ENCODE measurements at regions not wholly inside any gene's neighbourhood (a gene's known extent, or its start where the extent isn't known, plus 50 kb on each side); places are given as distances from the start of the nearest gene placed in this dataset.

- 98% methylated on average over 15 of the region's 15 CpGs for WGBS (ENCODE audit: insufficient coverage)
- Histone ChIP-seq H3K4me3 (ENCODE audit: control insufficient read depth in 1 of 7, extremely low read depth in 1 of 7, insufficient read depth in 4 of 7, low read depth in 2 of 7, low read length in 6 of 7) (no peak overlapping the region), H3K9me3 (ENCODE audit: control extremely low read depth in 1 of 5, control insufficient read depth in 4 of 5, insufficient read depth in 2 of 5, low read depth in 1 of 5, low read length in 4 of 5) (peaks cover 0 to 5% (median 0%) of the 10 kb centered on the region in 5 experiments), H3K27me3 (replicated peaks in 2 of 5; ENCODE audit: control insufficient read depth in 4 of 5, insufficient read depth in 5 of 5, low read length in 4 of 5) (no peaks in the 10 kb centered on the region), H3K27ac (ENCODE audit: insufficient read depth in 1 of 2, low read depth in 1 of 2, low read length in 2 of 2, poor library complexity in 1 of 2, severe bottlenecking in 2 of 2) (no peak overlapping the region), H3K4me1 (ENCODE audit: control extremely low read depth in 1 of 4, control insufficient read depth in 4 of 4, insufficient read depth in 4 of 4, low read length in 3 of 4) (peaks cover 0 to 21% (median 7%) of the 10 kb centered on the region in 4 experiments), H3K36me3 (ENCODE audit: control insufficient read depth in 4 of 4, insufficient read depth in 4 of 4, low read length in 3 of 4) (no peaks in the 10 kb centered on the region)
- DNase-seq, result no peak
- POLR2A ChIA-PET, result interaction anchor here (0.7 kb wide), 1 partner anchor 31 kb away, joined by 3 read pairs; no protein-coding TSS in a partner anchor
- CTCF ChIA-PET, result interaction anchor here (1.2 kb wide), 1 partner anchor 12 kb away, joined by 3 read pairs; no protein-coding TSS in a partner anchor
Observed at GRCh38 chr9:134487066-134487710, 154.4 kb upstream of the COL5A1 start.

- 96% methylated on average over 24 of the region's 32 CpGs for WGBS (ENCODE audit: insufficient coverage)
- Histone ChIP-seq H3K4me3 (ENCODE audit: control insufficient read depth in 1 of 7, extremely low read depth in 1 of 7, insufficient read depth in 4 of 7, low read depth in 2 of 7, low read length in 6 of 7) (no peak overlapping the region), H3K36me3 (ENCODE audit: control insufficient read depth in 4 of 4, insufficient read depth in 4 of 4, low read length in 3 of 4) (no peaks in the 10 kb centered on the region), H3K4me1 (ENCODE audit: control extremely low read depth in 1 of 4, control insufficient read depth in 4 of 4, insufficient read depth in 4 of 4, low read length in 3 of 4) (peaks cover 0 to 21% (median 7%) of the 10 kb centered on the region in 4 experiments), H3K27me3 (replicated peaks in 2 of 5; ENCODE audit: control insufficient read depth in 4 of 5, insufficient read depth in 5 of 5, low read length in 4 of 5) (no peaks in the 10 kb centered on the region), H3K27ac (ENCODE audit: insufficient read depth in 1 of 2, low read depth in 1 of 2, low read length in 2 of 2, poor library complexity in 1 of 2, severe bottlenecking in 2 of 2) (no peak overlapping the region), H3K9me3 (ENCODE audit: control extremely low read depth in 1 of 5, control insufficient read depth in 4 of 5, insufficient read depth in 2 of 5, low read depth in 1 of 5, low read length in 4 of 5) (peaks cover 0 to 5% (median 0%) of the 10 kb centered on the region in 5 experiments)
- DNase-seq, result no peak
- ChIA-PET CTCF (interaction anchor here (1.0 kb wide), 1 partner anchor 15 kb away, joined by 3 read pairs; no protein-coding TSS in a partner anchor), POLR2A (no interaction called here)
Observed at GRCh38 chr9:134488331-134489280, 153.0 kb upstream of the COL5A1 start.

GRCh38 chr9:134489621-134490408, 151.8 kb upstream of the COL5A1 start:
- CTCF ChIA-PET, result no interaction called here
- 96% methylated on average over 12 of the region's 13 CpGs for WGBS (ENCODE audit: insufficient coverage)
- Histone ChIP-seq H3K27ac (ENCODE audit: insufficient read depth in 1 of 2, low read depth in 1 of 2, low read length in 2 of 2, poor library complexity in 1 of 2, severe bottlenecking in 2 of 2) (no peak overlapping the region), H3K4me1 (ENCODE audit: control extremely low read depth in 1 of 4, control insufficient read depth in 4 of 4, insufficient read depth in 4 of 4, low read length in 3 of 4) (peaks cover 0 to 18% (median 5%) of the 10 kb centered on the region in 4 experiments), H3K4me3 (ENCODE audit: control insufficient read depth in 1 of 7, extremely low read depth in 1 of 7, insufficient read depth in 4 of 7, low read depth in 2 of 7, low read length in 6 of 7) (no peak overlapping the region), H3K36me3 (ENCODE audit: control insufficient read depth in 4 of 4, insufficient read depth in 4 of 4, low read length in 3 of 4) (no peaks in the 10 kb centered on the region), H3K9me3 (ENCODE audit: control extremely low read depth in 1 of 5, control insufficient read depth in 4 of 5, insufficient read depth in 2 of 5, low read depth in 1 of 5, low read length in 4 of 5) (peaks cover 0 to 5% (median 0%) of the 10 kb centered on the region in 5 experiments), H3K27me3 (replicated peaks in 2 of 5; ENCODE audit: control insufficient read depth in 4 of 5, insufficient read depth in 5 of 5, low read length in 4 of 5) (no peaks in the 10 kb centered on the region)
- no peak for DNase-seq
- POLR2A ChIA-PET, result no interaction called here

- ChIA-PET POLR2A (no interaction called here), CTCF (no interaction called here)
- H3K27ac ChIP-seq (ENCODE audit: insufficient read depth in 1 of 2, low read depth in 1 of 2, low read length in 2 of 2, poor library complexity in 1 of 2, severe bottlenecking in 2 of 2), result no peak overlapping the region
- H3K4me3 ChIP-seq (ENCODE audit: control insufficient read depth in 1 of 7, extremely low read depth in 1 of 7, insufficient read depth in 4 of 7, low read depth in 2 of 7, low read length in 6 of 7), result no peak overlapping the region
- peaks cover 0 to 18% (median 5%) of the 10 kb centered on the region in 4 experiments for H3K4me1 ChIP-seq (ENCODE audit: control extremely low read depth in 1 of 4, control insufficient read depth in 4 of 4, insufficient read depth in 4 of 4, low read length in 3 of 4)
- H3K27me3 ChIP-seq (replicated peaks in 2 of 5; ENCODE audit: control insufficient read depth in 4 of 5, insufficient read depth in 5 of 5, low read length in 4 of 5), result no peaks in the 10 kb centered on the region
- H3K36me3 ChIP-seq (ENCODE audit: control insufficient read depth in 4 of 4, insufficient read depth in 4 of 4, low read length in 3 of 4), result no peaks in the 10 kb centered on the region
- WGBS (ENCODE audit: insufficient coverage), result 96% methylated on average over 9 of the region's 9 CpGs
- no peak for DNase-seq
- H3K9me3 ChIP-seq (ENCODE audit: control extremely low read depth in 1 of 5, control insufficient read depth in 4 of 5, insufficient read depth in 2 of 5, low read depth in 1 of 5, low read length in 4 of 5), result peaks cover 0 to 5% (median 0%) of the 10 kb centered on the region in 5 experiments
Observed at GRCh38 chr9:134490446-134490845, 151.2 kb upstream of the COL5A1 start.

- Histone ChIP-seq H3K36me3 (ENCODE audit: control insufficient read depth in 4 of 4, insufficient read depth in 4 of 4, low read length in 3 of 4) (no peaks in the 10 kb centered on the region), H3K27me3 (replicated peaks in 2 of 5; ENCODE audit: control insufficient read depth in 4 of 5, insufficient read depth in 5 of 5, low read length in 4 of 5) (no peaks in the 10 kb centered on the region), H3K4me1 (ENCODE audit: control extremely low read depth in 1 of 4, control insufficient read depth in 4 of 4, insufficient read depth in 4 of 4, low read length in 3 of 4) (peaks cover 0 to 18% (median 5%) of the 10 kb centered on the region in 4 experiments), H3K4me3 (ENCODE audit: control insufficient read depth in 1 of 7, extremely low read depth in 1 of 7, insufficient read depth in 4 of 7, low read depth in 2 of 7, low read length in 6 of 7) (no peak overlapping the region), H3K27ac (ENCODE audit: insufficient read depth in 1 of 2, low read depth in 1 of 2, low read length in 2 of 2, poor library complexity in 1 of 2, severe bottlenecking in 2 of 2) (no peak overlapping the region), H3K9me3 (ENCODE audit: control extremely low read depth in 1 of 5, control insufficient read depth in 4 of 5, insufficient read depth in 2 of 5, low read depth in 1 of 5, low read length in 4 of 5) (peaks cover 0 to 5% (median 0%) of the 10 kb centered on the region in 5 experiments)
- ChIA-PET CTCF (no interaction called here), POLR2A (no interaction called here)
- peak in 2 of 3 donors; percentile 46 to 60 for DNase-seq
- 46% methylated on average over 14 of the region's 21 CpGs for WGBS (ENCODE audit: insufficient coverage)
Observed at GRCh38 chr9:134491196-134491835, 150.3 kb upstream of the COL5A1 start.

- peaks cover 0 to 12% (median 3%) of the 10 kb centered on the region in 4 experiments for H3K4me1 ChIP-seq (ENCODE audit: control extremely low read depth in 1 of 4, control insufficient read depth in 4 of 4, insufficient read depth in 4 of 4, low read length in 3 of 4)
- H3K27me3 ChIP-seq (replicated peaks in 2 of 5; ENCODE audit: control insufficient read depth in 4 of 5, insufficient read depth in 5 of 5, low read length in 4 of 5), result no peaks in the 10 kb centered on the region
- ChIA-PET CTCF (interaction anchor here (0.8 kb wide), 1 partner anchor 73 kb away, joined by 5 read pairs; no protein-coding TSS in a partner anchor), POLR2A (no interaction called here)
- no peak for DNase-seq
- peaks cover 0 to 5% (median 0%) of the 10 kb centered on the region in 5 experiments for H3K9me3 ChIP-seq (ENCODE audit: control extremely low read depth in 1 of 5, control insufficient read depth in 4 of 5, insufficient read depth in 2 of 5, low read depth in 1 of 5, low read length in 4 of 5)
- H3K4me3 ChIP-seq (ENCODE audit: control insufficient read depth in 1 of 7, extremely low read depth in 1 of 7, insufficient read depth in 4 of 7, low read depth in 2 of 7, low read length in 6 of 7), result no peak overlapping the region
- no peaks in the 10 kb centered on the region for H3K36me3 ChIP-seq (ENCODE audit: control insufficient read depth in 4 of 4, insufficient read depth in 4 of 4, low read length in 3 of 4)
- H3K27ac ChIP-seq (ENCODE audit: insufficient read depth in 1 of 2, low read depth in 1 of 2, low read length in 2 of 2, poor library complexity in 1 of 2, severe bottlenecking in 2 of 2), result no peak overlapping the region
- 95% methylated on average over 8 of the region's 11 CpGs for WGBS (ENCODE audit: insufficient coverage)
Observed at GRCh38 chr9:134491856-134492255, 149.7 kb upstream of the COL5A1 start.
